Neural cell (in vitro differentiated cells): ENCODE measurements at regions not wholly inside any gene's neighbourhood (a gene's known extent, or its start where the extent isn't known, plus 50 kb on each side); places are given as distances from the start of the nearest gene placed in this dataset.

Source experiments
- CTCF ChIP-seq: fragments of 450-650 bp; IDR thresholded peaks from 2 replicates; pipeline ENCODE4 v1.5.1; 2014; ENCODE audit warnings: antibody characterized with exemption, mild to moderate bottlenecking, moderate library complexity; ENCODE audit not compliant: poor library complexity, severe bottlenecking
- TAF1 ChIP-seq: IDR thresholded peaks from 2 replicates; pipeline ENCODE4 v1.6.1; 2012; ENCODE audit warnings: low read depth

- TF ChIP-seq TAF1 = no peak
- TF ChIP-seq CTCF = no peak
Measured at GRCh38 chr9:107198718-107199117, 84.4 kb upstream of the RAD23B start.
